A549 (cell line): ENCODE measurements at regions not wholly inside any gene's neighbourhood (a gene's known extent, or its start where the extent isn't known, plus 50 kb on each side); places are given as distances from the start of the nearest gene placed in this dataset.

ENCODE experiments used
- NFE2L2 ChIP-seq: fragments of 150-350 bp; conservative IDR thresholded peaks from 2 replicates; pipeline ENCODE4 v1.6.1; 2014; ENCODE audit warnings: low read length
- TF ChIP-seq, protein P1 (sequence below): fragments of >200 bp; sonication (Bioruptor Twin); formaldehyde crosslinking; IDR thresholded peaks from 3 replicates; pipeline ENCODE4 v1.5.1; 2016

DNA sequence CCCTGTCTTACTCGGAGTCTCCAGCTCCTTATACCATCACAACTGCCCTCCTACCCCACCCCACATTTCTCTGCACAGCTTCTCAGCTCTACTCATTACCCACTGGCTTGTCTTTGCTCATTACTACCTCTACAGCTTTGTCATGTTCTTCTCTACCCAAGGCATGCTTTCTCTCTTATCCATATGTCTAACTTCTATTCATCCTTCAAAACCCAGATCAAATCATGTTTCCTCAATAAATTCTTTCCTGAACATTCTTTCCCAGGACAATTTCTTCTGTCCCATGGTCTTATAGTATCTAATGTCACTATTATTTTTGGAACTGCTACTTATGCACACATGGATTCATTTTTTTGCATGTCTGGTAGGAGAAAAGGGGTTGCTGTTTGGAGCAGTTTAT lies 231.4 kb downstream of the PTEN start:
- no peak for TF ChIP-seq NFE2L2
- TF ChIP-seq, protein P1, sequence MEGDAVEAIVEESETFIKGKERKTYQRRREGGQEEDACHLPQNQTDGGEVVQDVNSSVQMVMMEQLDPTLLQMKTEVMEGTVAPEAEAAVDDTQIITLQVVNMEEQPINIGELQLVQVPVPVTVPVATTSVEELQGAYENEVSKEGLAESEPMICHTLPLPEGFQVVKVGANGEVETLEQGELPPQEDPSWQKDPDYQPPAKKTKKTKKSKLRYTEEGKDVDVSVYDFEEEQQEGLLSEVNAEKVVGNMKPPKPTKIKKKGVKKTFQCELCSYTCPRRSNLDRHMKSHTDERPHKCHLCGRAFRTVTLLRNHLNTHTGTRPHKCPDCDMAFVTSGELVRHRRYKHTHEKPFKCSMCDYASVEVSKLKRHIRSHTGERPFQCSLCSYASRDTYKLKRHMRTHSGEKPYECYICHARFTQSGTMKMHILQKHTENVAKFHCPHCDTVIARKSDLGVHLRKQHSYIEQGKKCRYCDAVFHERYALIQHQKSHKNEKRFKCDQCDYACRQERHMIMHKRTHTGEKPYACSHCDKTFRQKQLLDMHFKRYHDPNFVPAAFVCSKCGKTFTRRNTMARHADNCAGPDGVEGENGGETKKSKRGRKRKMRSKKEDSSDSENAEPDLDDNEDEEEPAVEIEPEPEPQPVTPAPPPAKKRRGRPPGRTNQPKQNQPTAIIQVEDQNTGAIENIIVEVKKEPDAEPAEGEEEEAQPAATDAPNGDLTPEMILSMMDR, result no peak
